ENCODE measurements at regions not wholly inside any gene's neighbourhood (a gene's known extent, or its start where the extent isn't known, plus 50 kb on each side); places are given as distances from the start of the nearest gene placed in this dataset.

DNA sequence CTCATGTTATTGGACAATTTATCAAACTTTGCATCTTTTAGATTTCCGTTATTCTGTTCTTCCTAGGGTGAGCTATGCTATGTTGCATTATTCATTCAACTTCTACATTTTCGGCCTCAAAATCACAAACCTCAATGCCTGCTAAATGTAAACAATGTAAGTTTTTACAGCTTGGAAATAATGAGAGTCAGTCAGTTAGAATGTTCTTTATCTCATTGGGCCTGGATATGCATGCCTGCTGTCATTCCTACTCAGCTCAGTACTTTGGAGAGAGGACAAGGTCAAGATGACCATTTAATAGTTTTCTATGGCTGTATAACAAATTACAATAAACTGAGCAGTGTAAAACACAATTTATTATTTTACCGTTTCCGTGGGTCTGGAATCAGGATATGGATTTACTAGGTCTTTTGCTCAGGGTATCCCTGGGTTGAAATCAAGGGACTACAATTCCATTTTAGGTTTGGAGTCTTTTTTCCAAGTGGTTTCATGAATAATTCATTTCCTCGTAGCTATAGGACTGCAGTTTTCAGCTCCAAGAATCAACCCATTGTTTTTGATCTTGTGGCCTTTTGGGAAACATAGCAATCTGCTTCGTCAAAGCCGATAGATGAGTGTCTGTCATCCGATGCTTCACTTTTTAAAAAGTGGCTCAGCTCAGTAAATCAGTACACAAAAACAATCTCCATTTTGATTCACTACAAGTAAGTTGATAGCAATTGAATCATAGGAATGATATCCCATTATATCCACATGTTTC, 1143.2 kb upstream of the CDH6 start:
- DNase-seq, result no peak
- Histone ChIP-seq H3K4me2 (ENCODE audit: insufficient read depth, low read length) (no peak overlapping the region), H3K9ac (ENCODE audit: low read depth, low read length) (no peak overlapping the region), H3K79me2 (ENCODE audit: insufficient read depth, low read length) (no peaks in the 10 kb centered on the region), H3K9me3 (ENCODE audit: insufficient read depth, low read length, severe bottlenecking) (no peaks in the 10 kb centered on the region), H3K4me3 (ENCODE audit: low read depth in 1 of 2, low read length in 2 of 2) (no peak overlapping the region), H4K20me1 (ENCODE audit: insufficient read depth, low read length) (no peaks in the 10 kb centered on the region), H3K27me3 (ENCODE audit: insufficient read depth, low read length, poor library complexity) (no peaks in the 10 kb centered on the region), H2AFZ (ENCODE audit: low read depth, low read length) (no peak overlapping the region), H3K27ac (ENCODE audit: low read length) (no peak overlapping the region), H3K4me1 (ENCODE audit: insufficient read depth, low read length) (no peaks in the 10 kb centered on the region), H3K36me3 (ENCODE audit: insufficient read depth, low read length) (no peaks in the 10 kb centered on the region)
- ATAC-seq (ENCODE audit: insufficient read depth, low read depth), result no peak
- TF ChIP-seq, protein P1, sequence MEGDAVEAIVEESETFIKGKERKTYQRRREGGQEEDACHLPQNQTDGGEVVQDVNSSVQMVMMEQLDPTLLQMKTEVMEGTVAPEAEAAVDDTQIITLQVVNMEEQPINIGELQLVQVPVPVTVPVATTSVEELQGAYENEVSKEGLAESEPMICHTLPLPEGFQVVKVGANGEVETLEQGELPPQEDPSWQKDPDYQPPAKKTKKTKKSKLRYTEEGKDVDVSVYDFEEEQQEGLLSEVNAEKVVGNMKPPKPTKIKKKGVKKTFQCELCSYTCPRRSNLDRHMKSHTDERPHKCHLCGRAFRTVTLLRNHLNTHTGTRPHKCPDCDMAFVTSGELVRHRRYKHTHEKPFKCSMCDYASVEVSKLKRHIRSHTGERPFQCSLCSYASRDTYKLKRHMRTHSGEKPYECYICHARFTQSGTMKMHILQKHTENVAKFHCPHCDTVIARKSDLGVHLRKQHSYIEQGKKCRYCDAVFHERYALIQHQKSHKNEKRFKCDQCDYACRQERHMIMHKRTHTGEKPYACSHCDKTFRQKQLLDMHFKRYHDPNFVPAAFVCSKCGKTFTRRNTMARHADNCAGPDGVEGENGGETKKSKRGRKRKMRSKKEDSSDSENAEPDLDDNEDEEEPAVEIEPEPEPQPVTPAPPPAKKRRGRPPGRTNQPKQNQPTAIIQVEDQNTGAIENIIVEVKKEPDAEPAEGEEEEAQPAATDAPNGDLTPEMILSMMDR (IDR thresholded peaks at IDR 0.05; ENCODE audit: borderline replicate concordance, extremely low read depth, low read length, poor library complexity, severe bottlenecking), result no peak
- TF ChIP-seq EZH2 (IDR thresholded peaks at IDR 0.05; ENCODE audit: borderline replicate concordance, low read depth, low read length, severe bottlenecking), result no peak

DNA sequence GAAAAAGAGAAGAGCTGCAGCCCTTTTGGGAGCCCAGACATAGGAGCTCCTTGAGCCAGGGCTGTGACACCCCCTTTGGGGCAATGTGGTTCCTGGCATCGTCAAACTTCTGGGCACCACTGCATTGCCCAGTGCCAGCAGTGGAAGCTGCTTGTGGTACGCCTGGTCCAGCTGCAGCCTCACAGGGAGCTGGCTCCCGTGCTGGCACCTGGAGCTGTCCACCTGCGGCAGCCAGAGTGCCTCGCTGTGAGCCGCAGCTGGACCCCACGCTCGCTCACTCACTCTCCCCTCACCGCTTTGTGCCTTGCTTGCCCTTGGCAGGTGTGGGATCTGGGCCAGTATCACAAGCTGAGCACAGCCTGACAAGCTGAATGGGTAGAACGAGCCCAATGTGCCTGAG, 1150.8 kb upstream of the CDH6 start:
- Histone ChIP-seq H3K4me1 (ENCODE audit: insufficient read depth, low read length) (no peaks in the 10 kb centered on the region), H3K9me3 (ENCODE audit: insufficient read depth, low read length, severe bottlenecking) (no peaks in the 10 kb centered on the region), H3K4me3 (ENCODE audit: low read depth in 1 of 2, low read length in 2 of 2) (no peak overlapping the region), H3K9ac (ENCODE audit: low read depth, low read length) (no peak overlapping the region), H3K36me3 (ENCODE audit: insufficient read depth, low read length) (no peaks in the 10 kb centered on the region), H3K27me3 (ENCODE audit: insufficient read depth, low read length, poor library complexity) (no peaks in the 10 kb centered on the region), H3K4me2 (ENCODE audit: insufficient read depth, low read length) (no peak overlapping the region), H2AFZ (ENCODE audit: low read depth, low read length) (no peak overlapping the region), H4K20me1 (ENCODE audit: insufficient read depth, low read length) (no peaks in the 10 kb centered on the region), H3K27ac (ENCODE audit: low read length) (no peak overlapping the region), H3K79me2 (ENCODE audit: insufficient read depth, low read length) (no peaks in the 10 kb centered on the region)
- no peak for TF ChIP-seq EZH2 (IDR thresholded peaks at IDR 0.05; ENCODE audit: borderline replicate concordance, low read depth, low read length, severe bottlenecking)
- TF ChIP-seq, protein P1 (IDR thresholded peaks at IDR 0.05; ENCODE audit: borderline replicate concordance, extremely low read depth, low read length, poor library complexity, severe bottlenecking), result no peak
- no peak for ATAC-seq (ENCODE audit: insufficient read depth, low read depth)
- no peak for DNase-seq

DNA sequence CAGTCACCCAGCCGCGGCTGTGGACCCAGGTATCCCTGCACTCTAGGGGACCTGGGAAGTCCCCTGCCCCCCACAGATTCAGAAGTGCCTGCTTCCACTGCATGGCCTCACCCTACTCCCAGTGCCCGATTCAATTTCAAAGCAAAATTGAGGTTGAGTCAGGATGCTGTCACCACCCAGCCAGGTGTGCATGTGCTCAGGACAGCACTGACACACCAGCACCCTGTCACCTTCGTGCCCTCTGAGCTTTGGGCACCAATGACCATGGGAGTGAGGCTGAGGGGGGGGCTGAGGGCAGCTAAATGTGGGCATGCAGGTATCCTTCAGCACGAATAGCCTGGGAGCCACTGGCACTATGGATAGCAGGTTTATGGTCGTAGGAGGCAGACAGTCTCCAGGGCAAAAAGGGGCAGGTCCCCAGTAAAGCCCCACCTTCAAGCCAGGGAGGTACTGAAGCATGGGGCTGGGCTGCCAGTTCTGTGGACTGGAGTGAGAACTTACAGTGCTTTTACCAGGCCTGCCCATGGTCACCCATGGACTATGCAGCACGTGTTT, 1151.6 kb upstream of the CDH6 start:
- H3K4me1 ChIP-seq (ENCODE audit: insufficient read depth, low read length), result no peaks in the 10 kb centered on the region
- no peak for DNase-seq
- H3K9ac ChIP-seq (ENCODE audit: low read depth, low read length), result no peak overlapping the region

More for the DNA sequence above, 1151.6 kb upstream of the CDH6 start:
- ATAC-seq (ENCODE audit: insufficient read depth, low read depth), result no peak
- Histone ChIP-seq H3K27ac (ENCODE audit: low read length) (no peak overlapping the region), H3K4me2 (ENCODE audit: insufficient read depth, low read length) (no peak overlapping the region), H3K9me3 (ENCODE audit: insufficient read depth, low read length, severe bottlenecking) (no peaks in the 10 kb centered on the region), H3K79me2 (ENCODE audit: insufficient read depth, low read length) (no peaks in the 10 kb centered on the region), H3K36me3 (ENCODE audit: insufficient read depth, low read length) (no peaks in the 10 kb centered on the region), H4K20me1 (ENCODE audit: insufficient read depth, low read length) (no peaks in the 10 kb centered on the region), H3K27me3 (ENCODE audit: insufficient read depth, low read length, poor library complexity) (no peaks in the 10 kb centered on the region), H2AFZ (ENCODE audit: low read depth, low read length) (no peak overlapping the region), H3K4me3 (ENCODE audit: low read depth in 1 of 2, low read length in 2 of 2) (no peak overlapping the region)
- no peak for TF ChIP-seq EZH2 (IDR thresholded peaks at IDR 0.05; ENCODE audit: borderline replicate concordance, low read depth, low read length, severe bottlenecking)
- TF ChIP-seq, protein P1 (IDR thresholded peaks at IDR 0.05; ENCODE audit: borderline replicate concordance, extremely low read depth, low read length, poor library complexity, severe bottlenecking), result no peak

Measured in DND-41 (cell line).